ENCODE measurements at regions not wholly inside any gene's neighbourhood (a gene's known extent, or its start where the extent isn't known, plus 50 kb on each side); places are given as distances from the start of the nearest gene placed in this dataset.

DNA sequence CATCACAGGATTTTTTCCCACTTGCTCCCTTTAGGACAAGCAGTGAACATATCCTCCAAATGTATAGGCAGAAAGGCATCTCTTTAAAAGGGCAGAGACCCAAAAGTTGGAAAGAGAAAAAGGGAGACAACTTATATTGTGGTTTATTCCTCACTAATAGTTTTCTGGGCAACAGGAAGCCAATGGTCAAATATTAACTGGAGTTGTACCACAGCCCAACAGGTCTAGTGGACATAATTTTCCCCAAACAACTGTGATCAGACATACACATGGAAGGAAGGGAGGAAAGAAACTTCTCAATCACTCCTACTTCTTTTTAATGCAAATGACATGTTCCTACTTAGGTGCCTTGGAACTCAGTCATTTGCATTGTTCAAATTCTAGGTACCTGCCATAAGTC lies 78.4 kb downstream of the SOX9 start:
- peaks cover 2% of the 10 kb centered on the region for H3K27me3 Mint-ChIP-seq
- no peaks in the 10 kb centered on the region for H3K4me1 Mint-ChIP-seq (ENCODE audit: low read depth)

DNA sequence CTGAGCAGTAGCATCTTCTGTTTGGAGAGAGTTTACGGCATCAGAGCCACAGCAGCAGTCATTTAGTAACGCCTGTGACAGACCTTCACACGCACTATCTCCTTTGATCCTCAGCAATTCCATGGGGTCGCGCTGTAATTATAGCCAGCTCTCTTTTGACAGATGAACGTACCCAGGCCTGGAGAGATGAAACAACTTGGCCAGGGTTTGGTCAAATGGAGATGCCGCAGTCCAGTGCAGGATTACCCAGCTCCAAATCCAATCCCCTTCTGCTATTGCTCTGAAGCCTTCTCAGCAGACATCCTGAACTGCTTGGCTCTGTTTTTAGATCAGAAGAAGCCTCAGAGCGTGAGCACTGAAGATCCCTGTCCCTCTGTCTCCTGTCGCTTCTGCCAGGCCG lies 83.9 kb downstream of the SOX9 start:
- DNase-seq, result no peak
- no peak overlapping the region for H3K4me3 Mint-ChIP-seq

More for the DNA sequence above, 78.4 kb downstream of the SOX9 start:
- H3K4me3 Mint-ChIP-seq, result no peak overlapping the region
- no peak overlapping the region for H3K27ac Mint-ChIP-seq
- H3K36me3 Mint-ChIP-seq (ENCODE audit: low read depth), result no peaks in the 10 kb centered on the region
- peaks cover 11% of the 10 kb centered on the region for H3K9me3 Mint-ChIP-seq
- CTCF ChIA-PET, result interaction anchor here (0.7 kb wide), 1 partner anchor 232 kb away, joined by 3 read pairs; no protein-coding TSS in a partner anchor
- Histone ChIP-seq H3K4me3 (ENCODE audit: low read length) (no peak overlapping the region), H3K4me1 (ENCODE audit: insufficient read depth, low read length) (no peaks in the 10 kb centered on the region), H3K27ac (ENCODE audit: low read depth in 1 of 2, low read length in 2 of 2) (no peak overlapping the region), H3K9me3 (ENCODE audit: control insufficient read depth in 1 of 2, insufficient read depth in 1 of 2, low read length in 2 of 2) (peaks cover 10 to 24% of the 10 kb centered on the region in 2 experiments), H3K36me3 (ENCODE audit: insufficient read depth, low read length) (no peaks in the 10 kb centered on the region), H3K27me3 (ENCODE audit: control insufficient read depth in 1 of 2, insufficient read depth in 2 of 2, low read length in 2 of 2) (peaks cover 0 to 2% of the 10 kb centered on the region in 2 experiments)
- ATAC-seq (ENCODE audit: poor library complexity), result no peak
- DNase-seq, result no peak
- intact Hi-C loops (cut with DNase I, micrococcal nuclease), result no loop called here
- TF ChIP-seq, protein P1, sequence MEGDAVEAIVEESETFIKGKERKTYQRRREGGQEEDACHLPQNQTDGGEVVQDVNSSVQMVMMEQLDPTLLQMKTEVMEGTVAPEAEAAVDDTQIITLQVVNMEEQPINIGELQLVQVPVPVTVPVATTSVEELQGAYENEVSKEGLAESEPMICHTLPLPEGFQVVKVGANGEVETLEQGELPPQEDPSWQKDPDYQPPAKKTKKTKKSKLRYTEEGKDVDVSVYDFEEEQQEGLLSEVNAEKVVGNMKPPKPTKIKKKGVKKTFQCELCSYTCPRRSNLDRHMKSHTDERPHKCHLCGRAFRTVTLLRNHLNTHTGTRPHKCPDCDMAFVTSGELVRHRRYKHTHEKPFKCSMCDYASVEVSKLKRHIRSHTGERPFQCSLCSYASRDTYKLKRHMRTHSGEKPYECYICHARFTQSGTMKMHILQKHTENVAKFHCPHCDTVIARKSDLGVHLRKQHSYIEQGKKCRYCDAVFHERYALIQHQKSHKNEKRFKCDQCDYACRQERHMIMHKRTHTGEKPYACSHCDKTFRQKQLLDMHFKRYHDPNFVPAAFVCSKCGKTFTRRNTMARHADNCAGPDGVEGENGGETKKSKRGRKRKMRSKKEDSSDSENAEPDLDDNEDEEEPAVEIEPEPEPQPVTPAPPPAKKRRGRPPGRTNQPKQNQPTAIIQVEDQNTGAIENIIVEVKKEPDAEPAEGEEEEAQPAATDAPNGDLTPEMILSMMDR (IDR thresholded peaks at IDR 0.05), result no peak
- POLR2A ChIA-PET, result no interaction called here

DNA sequence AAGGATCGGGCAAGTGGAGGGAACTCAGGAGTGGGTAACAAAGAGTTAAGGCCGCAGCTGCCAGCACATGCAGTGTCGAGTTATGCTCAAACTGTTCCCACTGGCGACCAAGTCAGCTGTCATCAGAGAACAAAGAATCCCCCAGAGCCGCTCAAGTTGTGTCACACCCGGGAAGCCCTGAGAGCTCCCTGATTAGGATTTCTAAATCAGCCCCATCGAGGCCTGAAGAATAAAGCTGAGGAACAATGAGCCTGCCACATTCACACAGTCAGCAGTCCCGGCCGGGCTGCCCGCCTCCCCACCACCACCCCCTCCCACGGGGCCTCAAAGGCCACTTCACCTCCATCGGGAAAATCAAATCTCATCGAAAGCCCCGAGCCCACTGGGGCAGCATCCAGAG lies 84.5 kb downstream of the SOX9 start:
- CTCF ChIA-PET, result no interaction called here
- Mint-ChIP-seq H3K4me1 (ENCODE audit: low read depth) (no peaks in the 10 kb centered on the region), H3K4me3 (no peak overlapping the region), H3K9me3 (peaks cover 6% of the 10 kb centered on the region), H3K27me3 (peaks cover 5% of the 10 kb centered on the region), H3K27ac (no peak overlapping the region), H3K36me3 (ENCODE audit: low read depth) (no peaks in the 10 kb centered on the region)
- H3K4me1 ChIP-seq (ENCODE audit: insufficient read depth, low read length), result no peaks in the 10 kb centered on the region
- H3K4me3 ChIP-seq (ENCODE audit: low read length), result no peak overlapping the region
- TF ChIP-seq, protein P1 (IDR thresholded peaks at IDR 0.05), result no peak
- H3K27me3 ChIP-seq (ENCODE audit: control insufficient read depth in 1 of 2, insufficient read depth in 2 of 2, low read length in 2 of 2), result peaks cover 5 to 6% of the 10 kb centered on the region in 2 experiments
- POLR2A ChIA-PET, result no interaction called here
- H3K36me3 ChIP-seq (ENCODE audit: insufficient read depth, low read length), result no peaks in the 10 kb centered on the region
- H3K9me3 ChIP-seq (ENCODE audit: control insufficient read depth in 1 of 2, insufficient read depth in 1 of 2, low read length in 2 of 2), result peaks cover 0 to 14% of the 10 kb centered on the region in 2 experiments
- ATAC-seq (ENCODE audit: poor library complexity), result no peak
- intact Hi-C loops (cut with DNase I, micrococcal nuclease), result no loop called here
- no peak for DNase-seq
- no peak overlapping the region for H3K27ac ChIP-seq (ENCODE audit: low read depth in 1 of 2, low read length in 2 of 2)

More for the DNA sequence above, 83.9 kb downstream of the SOX9 start:
- H3K4me3 ChIP-seq (ENCODE audit: low read length), result no peak overlapping the region
- H3K9me3 ChIP-seq (ENCODE audit: control insufficient read depth in 1 of 2, insufficient read depth in 1 of 2, low read length in 2 of 2), result peaks cover 3 to 14% of the 10 kb centered on the region in 2 experiments
- Mint-ChIP-seq H3K36me3 (ENCODE audit: low read depth) (no peaks in the 10 kb centered on the region), H3K27me3 (peaks cover 5% of the 10 kb centered on the region), H3K9me3 (peaks cover 6% of the 10 kb centered on the region), H3K27ac (no peak overlapping the region), H3K4me1 (ENCODE audit: low read depth) (no peaks in the 10 kb centered on the region)
- TF ChIP-seq, protein P1 (IDR thresholded peaks at IDR 0.05), result no peak
- ChIA-PET CTCF (no interaction called here), POLR2A (no interaction called here)
- no peak overlapping the region for H3K27ac ChIP-seq (ENCODE audit: low read depth in 1 of 2, low read length in 2 of 2)
- H3K4me1 ChIP-seq (ENCODE audit: insufficient read depth, low read length), result no peaks in the 10 kb centered on the region
- ATAC-seq (ENCODE audit: poor library complexity), result no peak
- intact Hi-C loops (cut with DNase I, micrococcal nuclease), result no loop called here
- H3K36me3 ChIP-seq (ENCODE audit: insufficient read depth, low read length), result no peaks in the 10 kb centered on the region
- peaks cover 5 to 6% of the 10 kb centered on the region in 2 experiments for H3K27me3 ChIP-seq (ENCODE audit: control insufficient read depth in 1 of 2, insufficient read depth in 2 of 2, low read length in 2 of 2)

All from CD4-positive, alpha-beta T cell (primary cell).